Stomach (tissue), 8 donors: ENCODE measurements at regions not wholly inside any gene's neighbourhood (a gene's known extent, or its start where the extent isn't known, plus 50 kb on each side); places are given as distances from the start of the nearest gene placed in this dataset.
A peak's percentile ranks its signal among the peaks of the same experiment; 100 is the strongest.

Source experiments
- DNase-seq, 2 donors: peaks; one replicate each; pipeline versions ENCODE4 v3.0.0 to v3.0.0-alpha.2; 2013 to 2019
- H3K27ac ChIP-seq, 5 donors: fragments of 200-600 bp in 4 of 5; sonication (generic) in 4 of 5; one replicate each; pipeline ENCODE4 v1.5.1; 2013 to 2019; ENCODE audit warnings: mild to moderate bottlenecking in 1 of 5, moderate library complexity in 1 of 5
- H3K27me3 ChIP-seq, 3 donors: fragments of 200-600 bp; sonication (generic); one replicate each; pipeline ENCODE4 v1.5.1; 2017 to 2019; ENCODE audit warnings: mixed run types in 1 of 3
- H3K36me3 ChIP-seq, 4 donors: fragments of 200-600 bp; sonication (generic); 1 replicate in 3 of 4; 2 replicates in 1 of 4; pipeline ENCODE4 v1.5.1; 2016 to 2019
- H3K4me1 ChIP-seq, 4 donors: fragments of 200-600 bp; sonication (generic); one replicate each; pipeline ENCODE4 v1.5.1; 2016 to 2019
- H3K4me3 ChIP-seq, 4 donors: fragments of 200-600 bp; sonication (generic) in 3 of 4; one replicate each; pipeline ENCODE4 v1.5.1; 2016 to 2019; ENCODE audit warnings: mild to moderate bottlenecking in 1 of 4
- H3K9me3 ChIP-seq, 4 donors: fragments of 200-600 bp; sonication (generic); one replicate each; pipeline ENCODE4 v1.5.1; 2016 to 2019
- CTCF ChIP-seq, 7 experiments: fragments of 450-650 bp in 4 of 7; fragments of 200-600 bp in 3 of 7; sonication (generic) in 3 of 7; IDR thresholded peaks; one replicate each; pipeline ENCODE4 v1.5.1; 2016 to 2019; ENCODE audit warnings: antibody characterized with exemption in 7 of 7, control low read depth in 2 of 7, mild to moderate bottlenecking in 1 of 7
- EP300 ChIP-seq: sonication (generic); formaldehyde crosslinking; IDR thresholded peaks from one replicate; pipeline ENCODE4 v1.6.1; 2017; ENCODE audit warnings: antibody characterized with exemption
- POLR2A ChIP-seq, 4 donors: fragments of 450-650 bp; IDR thresholded peaks; one replicate each; pipeline ENCODE4 v1.6.1; 2016; ENCODE audit warnings: antibody characterized with exemption in 4 of 4, control low read depth in 2 of 4, mild to moderate bottlenecking in 1 of 4, moderate library complexity in 1 of 4
- POLR2AphosphoS5 ChIP-seq, 3 donors: sonication (generic); formaldehyde crosslinking; IDR thresholded peaks; one replicate each; pipeline ENCODE4 v1.6.1; 2016; ENCODE audit warnings: antibody characterized with exemption in 3 of 3
- WGBS, 5 donors: extraction: QIAGEN DNeasy Blood & Tissue Kit in 3 of 5; methylation state at CpG; one replicate each; pipeline versions ENCODE4 v1.1.5 to v1.1.7; 2013 to 2018; 5-methylcytosine and 5-hydroxymethylcytosine counted together
- intact Hi-C: fragments of 100-400 bp; cut with DNase I; formaldehyde crosslinking; loops from one replicate; pipeline ENCODE4 v1.15.1; 2023; ENCODE audit warnings: low total_unique reads
- donor health status: healthy with polysubstance abuse.
- donor health status: Bipolar disorder and iron deficiency.
- donor health status: healthy.

- intact Hi-C loops, result no loop called here
- no peak for DNase-seq
Observed at GRCh38 chr14:56723418-56723817, 86.9 kb downstream of the OTX2 start.

GRCh38 chr14:56720703-56721460, 89.4 kb downstream of the OTX2 start:
- TF ChIP-seq CTCF (IDR thresholded peaks at IDR 0.05), result no peak
- TF ChIP-seq POLR2A (IDR thresholded peaks at IDR 0.05), result no peak
- TF ChIP-seq POLR2AphosphoS5 (IDR thresholded peaks at IDR 0.05), result no peak
- no peak for TF ChIP-seq EP300
- H3K9me3 ChIP-seq, result no peaks in the 10 kb centered on the region
- intact Hi-C loops, result no loop called here
- H3K36me3 ChIP-seq, result no peaks in the 10 kb centered on the region
- H3K4me3 ChIP-seq, result no peak overlapping the region
- DNase-seq, result peak in 1 of 2 donors; percentile 15
- WGBS, 5 donors, result 24 to 61% (median 42%) methylated on average over 4 of the region's 4 CpGs
- H3K27ac ChIP-seq, result no peak overlapping the region
- H3K4me1 ChIP-seq, result no peaks in the 10 kb centered on the region
- H3K27me3 ChIP-seq, result peaks cover 0 to 4% (median 0%) of the 10 kb centered on the region in 3 donors

More at GRCh38 chr14:56723418-56723817, 86.9 kb downstream of the OTX2 start:
- Histone ChIP-seq H3K9me3 (no peaks in the 10 kb centered on the region), H3K27ac (no peak overlapping the region), H3K36me3 (no peaks in the 10 kb centered on the region), H3K27me3 (peaks cover 0 to 6% (median 0%) of the 10 kb centered on the region in 3 donors), H3K4me1 (no peaks in the 10 kb centered on the region), H3K4me3 (no peak overlapping the region)
- TF ChIP-seq CTCF (IDR thresholded peaks at IDR 0.05) (no peak), EP300 (no peak), POLR2AphosphoS5 (IDR thresholded peaks at IDR 0.05) (no peak), POLR2A (IDR thresholded peaks at IDR 0.05) (no peak)

- no peak overlapping the region for H3K4me3 ChIP-seq
- H3K4me1 ChIP-seq, result no peaks in the 10 kb centered on the region
- no peak for TF ChIP-seq EP300
- no peak for TF ChIP-seq POLR2AphosphoS5 (IDR thresholded peaks at IDR 0.05)
- TF ChIP-seq CTCF (IDR thresholded peaks at IDR 0.05), result no peak
- no peak for TF ChIP-seq POLR2A (IDR thresholded peaks at IDR 0.05)
- H3K36me3 ChIP-seq, result no peaks in the 10 kb centered on the region
- intact Hi-C loops, result no loop called here
- no peaks in the 10 kb centered on the region for H3K9me3 ChIP-seq
- H3K27ac ChIP-seq, result no peak overlapping the region
- no peak for DNase-seq
- H3K27me3 ChIP-seq, result peaks cover 0 to 4% (median 0%) of the 10 kb centered on the region in 3 donors
Observed at GRCh38 chr14:56718312-56718711, 92.0 kb downstream of the OTX2 start.

GRCh38 chr14:56716705-56717104, 93.6 kb downstream of the OTX2 start:
- intact Hi-C loops, result no loop called here
- Histone ChIP-seq H3K27me3 (peaks cover 0 to 10% (median 0%) of the 10 kb centered on the region in 3 donors), H3K27ac (no peak overlapping the region), H3K9me3 (no peaks in the 10 kb centered on the region), H3K36me3 (no peaks in the 10 kb centered on the region), H3K4me3 (no peak overlapping the region), H3K4me1 (no peaks in the 10 kb centered on the region)
- DNase-seq, result no peak
- TF ChIP-seq EP300 (no peak), CTCF (IDR thresholded peaks at IDR 0.05) (no peak), POLR2AphosphoS5 (IDR thresholded peaks at IDR 0.05) (no peak), POLR2A (IDR thresholded peaks at IDR 0.05) (no peak)
- 56 to 75% (median 59%) methylated on average over 2 of the region's 2 CpGs for WGBS, 5 donors
